HUES48 (cell line): ENCODE measurements at regions not wholly inside any gene's neighbourhood (a gene's known extent, or its start where the extent isn't known, plus 50 kb on each side); places are given as distances from the start of the nearest gene placed in this dataset.

Experiments
- H3K27ac ChIP-seq: one replicate; pipeline ENCODE4 v1.7.0; 2013; ENCODE audit warnings: low read depth, low read length, inconsistent platforms
- H3K27me3 ChIP-seq: 2 replicates; pipeline ENCODE4 v1.6.1; 2013; ENCODE audit warnings: mild to moderate bottlenecking, low read length; ENCODE audit not compliant: control insufficient read depth, insufficient read depth
- H3K36me3 ChIP-seq: 2 replicates; pipeline ENCODE4 v1.6.1; 2013; ENCODE audit warnings: low read length; ENCODE audit not compliant: control insufficient read depth, insufficient read depth
- H3K4me1 ChIP-seq: 2 replicates; pipeline ENCODE4 v1.6.1; 2013; ENCODE audit warnings: mild to moderate bottlenecking, low read length; ENCODE audit not compliant: control insufficient read depth, insufficient read depth
- H3K4me3 ChIP-seq: 2 replicates; pipeline ENCODE4 v1.5.1; 2013; ENCODE audit warnings: mild to moderate bottlenecking, low read depth, low read length
- H3K9ac ChIP-seq: 2 replicates; pipeline ENCODE4 v1.6.1; 2013; ENCODE audit warnings: mild to moderate bottlenecking, low read depth, low read length, moderate library complexity
- H3K9me3 ChIP-seq: 2 replicates; pipeline ENCODE4 v1.6.1; 2013; ENCODE audit warnings: low read length; ENCODE audit not compliant: control insufficient read depth, insufficient read depth

GRCh38 chr19:31178833-31179470 lies 170.3 kb downstream of the TSHZ3 start:
- Histone ChIP-seq H3K9ac (no peak overlapping the region), H3K9me3 (no peaks in the 10 kb centered on the region), H3K27me3 (no peaks in the 10 kb centered on the region), H3K4me3 (no peak overlapping the region), H3K27ac (no peak overlapping the region), H3K4me1 (no peaks in the 10 kb centered on the region), H3K36me3 (no peaks in the 10 kb centered on the region)

- Histone ChIP-seq H3K36me3 (no peaks in the 10 kb centered on the region), H3K27me3 (no peaks in the 10 kb centered on the region), H3K9me3 (no peaks in the 10 kb centered on the region), H3K9ac (no peak overlapping the region), H3K4me3 (no peak overlapping the region), H3K4me1 (no peaks in the 10 kb centered on the region), H3K27ac (no peak overlapping the region)
Measured at GRCh38 chr19:31177246-31177645, 172.0 kb downstream of the TSHZ3 start.

GRCh38 chr19:31175564-31176348 lies 173.5 kb downstream of the TSHZ3 start:
- no peaks in the 10 kb centered on the region for H3K27me3 ChIP-seq
- H3K36me3 ChIP-seq = no peaks in the 10 kb centered on the region
- no peaks in the 10 kb centered on the region for H3K9me3 ChIP-seq
- no peaks in the 10 kb centered on the region for H3K4me1 ChIP-seq
- no peak overlapping the region for H3K4me3 ChIP-seq
- H3K27ac ChIP-seq = no peak overlapping the region
- no peak overlapping the region for H3K9ac ChIP-seq

GRCh38 chr19:31174948-31175347 lies 174.3 kb downstream of the TSHZ3 start:
- no peaks in the 10 kb centered on the region for H3K36me3 ChIP-seq

GRCh38 chr19:31173991-31174390 lies 175.2 kb downstream of the TSHZ3 start:
- Histone ChIP-seq H3K27ac (no peak overlapping the region), H3K27me3 (no peaks in the 10 kb centered on the region), H3K4me1 (no peaks in the 10 kb centered on the region), H3K9me3 (no peaks in the 10 kb centered on the region), H3K9ac (no peak overlapping the region), H3K36me3 (no peaks in the 10 kb centered on the region), H3K4me3 (no peak overlapping the region)

More at GRCh38 chr19:31174948-31175347, 174.3 kb downstream of the TSHZ3 start:
- Histone ChIP-seq H3K27me3 (no peaks in the 10 kb centered on the region), H3K27ac (no peak overlapping the region), H3K4me1 (no peaks in the 10 kb centered on the region), H3K9ac (no peak overlapping the region), H3K4me3 (no peak overlapping the region), H3K9me3 (no peaks in the 10 kb centered on the region)

- Histone ChIP-seq H3K4me1 (no peaks in the 10 kb centered on the region), H3K4me3 (no peak overlapping the region), H3K9ac (no peak overlapping the region), H3K9me3 (no peaks in the 10 kb centered on the region), H3K27ac (no peak overlapping the region), H3K27me3 (no peaks in the 10 kb centered on the region), H3K36me3 (no peaks in the 10 kb centered on the region)
Measured at GRCh38 chr19:31171936-31172335, 177.3 kb downstream of the TSHZ3 start.

GRCh38 chr19:31170046-31170445 lies 179.2 kb downstream of the TSHZ3 start:
- H3K36me3 ChIP-seq = no peaks in the 10 kb centered on the region
- H3K27me3 ChIP-seq = no peaks in the 10 kb centered on the region
- no peaks in the 10 kb centered on the region for H3K4me1 ChIP-seq
- H3K27ac ChIP-seq = no peak overlapping the region
- H3K9me3 ChIP-seq = no peaks in the 10 kb centered on the region
- no peak overlapping the region for H3K4me3 ChIP-seq
- no peak overlapping the region for H3K9ac ChIP-seq

- Histone ChIP-seq H3K36me3 (no peaks in the 10 kb centered on the region), H3K4me3 (no peak overlapping the region), H3K27me3 (no peaks in the 10 kb centered on the region), H3K9ac (no peak overlapping the region), H3K27ac (no peak overlapping the region), H3K4me1 (no peaks in the 10 kb centered on the region), H3K9me3 (no peaks in the 10 kb centered on the region)
Measured at GRCh38 chr19:31168106-31168625, 181.1 kb downstream of the TSHZ3 start.

GRCh38 chr19:31167690-31168089 lies 181.5 kb downstream of the TSHZ3 start:
- Histone ChIP-seq H3K4me1 (no peaks in the 10 kb centered on the region), H3K9ac (no peak overlapping the region), H3K36me3 (no peaks in the 10 kb centered on the region), H3K4me3 (no peak overlapping the region), H3K27me3 (no peaks in the 10 kb centered on the region), H3K9me3 (no peaks in the 10 kb centered on the region), H3K27ac (no peak overlapping the region)

- no peaks in the 10 kb centered on the region for H3K4me1 ChIP-seq
- H3K4me3 ChIP-seq = no peak overlapping the region
- H3K9ac ChIP-seq = no peak overlapping the region
- H3K27ac ChIP-seq = no peak overlapping the region
- no peaks in the 10 kb centered on the region for H3K9me3 ChIP-seq
- no peaks in the 10 kb centered on the region for H3K36me3 ChIP-seq
- no peaks in the 10 kb centered on the region for H3K27me3 ChIP-seq
Measured at GRCh38 chr19:31166206-31166605, 183.0 kb downstream of the TSHZ3 start.

GRCh38 chr19:31164791-31165251 lies 184.4 kb downstream of the TSHZ3 start:
- no peak overlapping the region for H3K4me3 ChIP-seq
- H3K9me3 ChIP-seq = no peaks in the 10 kb centered on the region
- no peaks in the 10 kb centered on the region for H3K4me1 ChIP-seq
- H3K9ac ChIP-seq = no peak overlapping the region
- no peaks in the 10 kb centered on the region for H3K27me3 ChIP-seq
- no peaks in the 10 kb centered on the region for H3K36me3 ChIP-seq
- H3K27ac ChIP-seq = no peak overlapping the region
